Colonic mucosa (tissue), 4 donors: ENCODE measurements at regions not wholly inside any gene's neighbourhood (a gene's known extent, or its start where the extent isn't known, plus 50 kb on each side); places are given as distances from the start of the nearest gene placed in this dataset.

ENCODE experiments used
- DNase-seq: peaks from one replicate; pipeline ENCODE4 v3.0.0-alpha.2; 2020
- H3K27ac ChIP-seq: fragments of 200-600 bp; one replicate; pipeline ENCODE4 v1.8.0; 2021
- H3K27me3 ChIP-seq: fragments of 200-600 bp; one replicate; pipeline ENCODE4 v1.8.0; 2021
- H3K36me3 ChIP-seq: fragments of 200-600 bp; one replicate; pipeline ENCODE4 v1.8.0; 2021
- H3K4me1 ChIP-seq: fragments of 200-600 bp; one replicate; pipeline ENCODE4 v1.8.0; 2021; ENCODE audit warnings: mild to moderate bottlenecking
- H3K4me3 ChIP-seq: fragments of 200-600 bp; one replicate; pipeline ENCODE4 v1.8.0; 2021
- H3K9ac ChIP-seq, 2 donors: one replicate each; pipeline ENCODE4 v1.7.0; 2013; ENCODE audit warnings: control low read depth in 2 of 2, low read depth in 2 of 2, low read length in 2 of 2
- H3K9me3 ChIP-seq: fragments of 200-600 bp; one replicate; pipeline ENCODE4 v1.8.0; 2021
- CTCF ChIP-seq: fragments of 200-600 bp; IDR thresholded peaks from one replicate; pipeline ENCODE4 v1.8.0; 2022; ENCODE audit warnings: antibody characterized with exemption, mild to moderate bottlenecking
- intact Hi-C: fragments of 100-400 bp; cut with DNase I; formaldehyde crosslinking; loops from one replicate; pipeline ENCODE4 v1.14.1; 2022
- donor health status: healthy.
- donor health status: DM: no; HTN: no; CAD: no.
- donor health status: DM: no; HTN: no; CAD: no.

- H3K27me3 ChIP-seq, result no peaks in the 10 kb centered on the region
- no peak for DNase-seq
- H3K9me3 ChIP-seq, result no peaks in the 10 kb centered on the region
- H3K36me3 ChIP-seq, result no peaks in the 10 kb centered on the region
- no peak overlapping the region for H3K9ac ChIP-seq
- no peak for TF ChIP-seq CTCF
- H3K4me3 ChIP-seq, result no peak overlapping the region
- intact Hi-C loops, result no loop called here
- no peaks in the 10 kb centered on the region for H3K4me1 ChIP-seq
- H3K27ac ChIP-seq, result no peak overlapping the region
These were observed 56.8 kb upstream of the GTF3A start for GRCh38 chr13:27367570-27367969.

GRCh38 chr13:27370305-27370872, 54.0 kb upstream of the GTF3A start:
- Histone ChIP-seq H3K9me3 (no peaks in the 10 kb centered on the region), H3K4me1 (peaks cover 6% of the 10 kb centered on the region), H3K9ac (no peak overlapping the region), H3K4me3 (no peak overlapping the region), H3K36me3 (no peaks in the 10 kb centered on the region), H3K27me3 (no peaks in the 10 kb centered on the region), H3K27ac (no peak overlapping the region)
- no peak for TF ChIP-seq CTCF
- no peak for DNase-seq
- intact Hi-C loops, result no loop called here

- Histone ChIP-seq H3K9ac (peak overlapping the region in 1 of 2 donors; percentile 55), H3K27me3 (no peaks in the 10 kb centered on the region), H3K9me3 (no peaks in the 10 kb centered on the region), H3K27ac (no peak overlapping the region), H3K36me3 (no peaks in the 10 kb centered on the region), H3K4me3 (no peak overlapping the region), H3K4me1 (peaks cover 6% of the 10 kb centered on the region)
- no peak for TF ChIP-seq CTCF
- intact Hi-C loops, result no loop called here
- DNase-seq, result no peak
These were observed 52.5 kb upstream of the GTF3A start for GRCh38 chr13:27371932-27372331.

GRCh38 chr13:27372896-27373295, 51.5 kb upstream of the GTF3A start:
- Histone ChIP-seq H3K4me1 (peaks cover 6% of the 10 kb centered on the region), H3K4me3 (no peak overlapping the region), H3K36me3 (no peaks in the 10 kb centered on the region), H3K27me3 (no peaks in the 10 kb centered on the region), H3K9me3 (no peaks in the 10 kb centered on the region), H3K27ac (peak overlapping the region; percentile 23), H3K9ac (peak overlapping the region in 1 of 2 donors; percentile 55)
- no peak for TF ChIP-seq CTCF
- intact Hi-C loops, result no loop called here
- DNase-seq, result peak; percentile 76

GRCh38 chr13:27374126-27374613, 50.2 kb upstream of the GTF3A start:
- Histone ChIP-seq H3K4me1 (peaks cover 6% of the 10 kb centered on the region), H3K9me3 (no peaks in the 10 kb centered on the region), H3K27me3 (no peaks in the 10 kb centered on the region), H3K9ac (peak overlapping the region in 1 of 2 donors; percentile 55), H3K4me3 (no peak overlapping the region), H3K27ac (peak overlapping the region; percentile 23), H3K36me3 (no peaks in the 10 kb centered on the region)
- intact Hi-C loops, result no loop called here
- DNase-seq, result peak; percentile 59
- TF ChIP-seq CTCF, result no peak
